ENCODE measurements at regions not wholly inside any gene's neighbourhood (a gene's known extent, or its start where the extent isn't known, plus 50 kb on each side); places are given as distances from the start of the nearest gene placed in this dataset.

- TF ChIP-seq POLR2A (IDR thresholded peaks at IDR 0.05), result no peak
- TF ChIP-seq CTCF (IDR thresholded peaks at IDR 0.05), result no peak
- no peak for TF ChIP-seq EP300 (IDR thresholded peaks at IDR 0.05)
Measured at GRCh38 chr7:41108821-41109220, 594.1 kb downstream of the INHBA start.
